ENCODE measurements at regions not wholly inside any gene's neighbourhood (a gene's known extent, or its start where the extent isn't known, plus 50 kb on each side); places are given as distances from the start of the nearest gene placed in this dataset.
"Not testable (repeated sequence)": the region's sequence is repeated elsewhere in the genome, so short reads cannot be mapped to it uniquely, and the experiment has no call there.

- not testable (repeated sequence) for TF ChIP-seq CTCF, POLR2A (IDR thresholded peaks at IDR 0.05)
Observed at GRCh38 chrX:109925003-109925402, 77.9 kb upstream of the TMEM164 start.
